H1 (cell line): ENCODE measurements at regions not wholly inside any gene's neighbourhood (a gene's known extent, or its start where the extent isn't known, plus 50 kb on each side); places are given as distances from the start of the nearest gene placed in this dataset.

Experiments used
- HDAC6 ChIP-seq: IDR thresholded peaks from one replicate; pipeline ENCODE4 v1.7.1; 2012; ENCODE audit warnings: low read depth, mild to moderate bottlenecking, inconsistent platforms, low read length, moderate library complexity
- JUND ChIP-seq: IDR thresholded peaks from 2 replicates; pipeline ENCODE4 v1.6.1; 2011; ENCODE audit warnings: mild to moderate bottlenecking, improper control_type of control experiment, low read length
- MAFK ChIP-seq: IDR thresholded peaks from 2 replicates; pipeline ENCODE4 v1.6.1; 2012; ENCODE audit warnings: low read depth, mild to moderate bottlenecking, improper control_type of control experiment, low read length
- POLR2AphosphoS5 ChIP-seq: IDR thresholded peaks from 2 replicates; pipeline ENCODE4 v1.6.1; 2011; ENCODE audit warnings: low read depth, low read length
- SIX5 ChIP-seq: IDR thresholded peaks from 2 replicates; pipeline ENCODE4 v1.6.1; 2011; ENCODE audit warnings: mild to moderate bottlenecking, low read depth, low read length
- SP1 ChIP-seq: IDR thresholded peaks from 2 replicates; pipeline ENCODE4 v1.6.1; 2011; ENCODE audit warnings: low read depth, low read length
- TEAD4 ChIP-seq: IDR thresholded peaks from 2 replicates; pipeline ENCODE4 v1.6.1; 2012; ENCODE audit warnings: low read depth, low read length, inconsistent platforms, mixed read lengths
- TF ChIP-seq, protein P1 (sequence below), 3 experiments: IDR thresholded peaks; 1 replicate in 2 of 3; 2 replicates in 1 of 3; pipeline versions ENCODE4 v1.5.1 to v1.6.1; 2011; ENCODE audit warnings: low read length in 3 of 3, mild to moderate bottlenecking in 3 of 3, inconsistent platforms in 2 of 3, low read depth in 1 of 3, moderate library complexity in 1 of 3; ENCODE audit not compliant: insufficient read depth in 1 of 3; ENCODE audit errors: control extremely low read depth in 1 of 3
- TF ChIP-seq, protein P2 (sequence below): IDR thresholded peaks from 2 replicates; pipeline ENCODE4 v1.6.1; 2011; ENCODE audit warnings: low read length, improper control_type of control experiment
- TF ChIP-seq, protein P3 (sequence below): IDR thresholded peaks from 2 replicates; pipeline ENCODE4 v1.6.1; 2012; ENCODE audit warnings: low read length, inconsistent platforms
- TF ChIP-seq, protein P4 (sequence below): IDR thresholded peaks from 2 replicates; pipeline ENCODE4 v1.6.1; 2012; ENCODE audit warnings: inconsistent platforms

DNA sequence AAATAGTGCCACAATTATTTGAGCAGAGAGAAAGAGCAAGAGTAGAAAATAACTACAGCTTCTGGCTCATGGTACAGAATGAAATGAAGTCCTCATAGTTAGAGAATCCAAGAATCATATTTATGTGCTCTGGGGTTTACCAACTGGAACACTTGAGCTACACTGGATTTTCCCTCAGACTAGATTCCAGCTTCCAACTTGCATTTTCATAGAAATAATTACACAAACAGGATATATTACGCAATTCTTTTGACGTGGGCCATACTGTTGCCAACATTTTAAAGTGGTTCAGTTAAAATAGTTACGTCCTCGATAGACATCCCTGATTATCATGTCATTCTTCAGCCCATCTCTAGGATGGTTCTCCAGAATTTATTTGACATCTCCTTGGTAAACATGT lies 129.2 kb downstream of the ETAA1 start:
- TF ChIP-seq, protein P1, sequence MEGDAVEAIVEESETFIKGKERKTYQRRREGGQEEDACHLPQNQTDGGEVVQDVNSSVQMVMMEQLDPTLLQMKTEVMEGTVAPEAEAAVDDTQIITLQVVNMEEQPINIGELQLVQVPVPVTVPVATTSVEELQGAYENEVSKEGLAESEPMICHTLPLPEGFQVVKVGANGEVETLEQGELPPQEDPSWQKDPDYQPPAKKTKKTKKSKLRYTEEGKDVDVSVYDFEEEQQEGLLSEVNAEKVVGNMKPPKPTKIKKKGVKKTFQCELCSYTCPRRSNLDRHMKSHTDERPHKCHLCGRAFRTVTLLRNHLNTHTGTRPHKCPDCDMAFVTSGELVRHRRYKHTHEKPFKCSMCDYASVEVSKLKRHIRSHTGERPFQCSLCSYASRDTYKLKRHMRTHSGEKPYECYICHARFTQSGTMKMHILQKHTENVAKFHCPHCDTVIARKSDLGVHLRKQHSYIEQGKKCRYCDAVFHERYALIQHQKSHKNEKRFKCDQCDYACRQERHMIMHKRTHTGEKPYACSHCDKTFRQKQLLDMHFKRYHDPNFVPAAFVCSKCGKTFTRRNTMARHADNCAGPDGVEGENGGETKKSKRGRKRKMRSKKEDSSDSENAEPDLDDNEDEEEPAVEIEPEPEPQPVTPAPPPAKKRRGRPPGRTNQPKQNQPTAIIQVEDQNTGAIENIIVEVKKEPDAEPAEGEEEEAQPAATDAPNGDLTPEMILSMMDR (IDR thresholded peaks at IDR 0.05; ENCODE audit: control extremely low read depth in 1 of 3, insufficient read depth in 1 of 3, low read depth in 1 of 3, low read length in 3 of 3) = no peak
- TF ChIP-seq MAFK = no peak
- TF ChIP-seq, protein P2, sequence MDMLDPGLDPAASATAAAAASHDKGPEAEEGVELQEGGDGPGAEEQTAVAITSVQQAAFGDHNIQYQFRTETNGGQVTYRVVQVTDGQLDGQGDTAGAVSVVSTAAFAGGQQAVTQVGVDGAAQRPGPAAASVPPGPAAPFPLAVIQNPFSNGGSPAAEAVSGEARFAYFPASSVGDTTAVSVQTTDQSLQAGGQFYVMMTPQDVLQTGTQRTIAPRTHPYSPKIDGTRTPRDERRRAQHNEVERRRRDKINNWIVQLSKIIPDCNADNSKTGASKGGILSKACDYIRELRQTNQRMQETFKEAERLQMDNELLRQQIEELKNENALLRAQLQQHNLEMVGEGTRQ = no peak
- TF ChIP-seq JUND = no peak
- TF ChIP-seq HDAC6 = no peak
- TF ChIP-seq, protein P3, sequence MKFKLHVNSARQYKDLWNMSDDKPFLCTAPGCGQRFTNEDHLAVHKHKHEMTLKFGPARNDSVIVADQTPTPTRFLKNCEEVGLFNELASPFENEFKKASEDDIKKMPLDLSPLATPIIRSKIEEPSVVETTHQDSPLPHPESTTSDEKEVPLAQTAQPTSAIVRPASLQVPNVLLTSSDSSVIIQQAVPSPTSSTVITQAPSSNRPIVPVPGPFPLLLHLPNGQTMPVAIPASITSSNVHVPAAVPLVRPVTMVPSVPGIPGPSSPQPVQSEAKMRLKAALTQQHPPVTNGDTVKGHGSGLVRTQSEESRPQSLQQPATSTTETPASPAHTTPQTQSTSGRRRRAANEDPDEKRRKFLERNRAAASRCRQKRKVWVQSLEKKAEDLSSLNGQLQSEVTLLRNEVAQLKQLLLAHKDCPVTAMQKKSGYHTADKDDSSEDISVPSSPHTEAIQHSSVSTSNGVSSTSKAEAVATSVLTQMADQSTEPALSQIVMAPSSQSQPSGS = no peak
- no peak for TF ChIP-seq SP1
- no peak for TF ChIP-seq SIX5
- TF ChIP-seq POLR2AphosphoS5 = no peak
- TF ChIP-seq, protein P4, sequence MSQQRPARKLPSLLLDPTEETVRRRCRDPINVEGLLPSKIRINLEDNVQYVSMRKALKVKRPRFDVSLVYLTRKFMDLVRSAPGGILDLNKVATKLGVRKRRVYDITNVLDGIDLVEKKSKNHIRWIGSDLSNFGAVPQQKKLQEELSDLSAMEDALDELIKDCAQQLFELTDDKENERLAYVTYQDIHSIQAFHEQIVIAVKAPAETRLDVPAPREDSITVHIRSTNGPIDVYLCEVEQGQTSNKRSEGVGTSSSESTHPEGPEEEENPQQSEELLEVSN = no peak
- no peak for TF ChIP-seq TEAD4
